ENCODE measurements at regions not wholly inside any gene's neighbourhood (a gene's known extent, or its start where the extent isn't known, plus 50 kb on each side); places are given as distances from the start of the nearest gene placed in this dataset.

DNA sequence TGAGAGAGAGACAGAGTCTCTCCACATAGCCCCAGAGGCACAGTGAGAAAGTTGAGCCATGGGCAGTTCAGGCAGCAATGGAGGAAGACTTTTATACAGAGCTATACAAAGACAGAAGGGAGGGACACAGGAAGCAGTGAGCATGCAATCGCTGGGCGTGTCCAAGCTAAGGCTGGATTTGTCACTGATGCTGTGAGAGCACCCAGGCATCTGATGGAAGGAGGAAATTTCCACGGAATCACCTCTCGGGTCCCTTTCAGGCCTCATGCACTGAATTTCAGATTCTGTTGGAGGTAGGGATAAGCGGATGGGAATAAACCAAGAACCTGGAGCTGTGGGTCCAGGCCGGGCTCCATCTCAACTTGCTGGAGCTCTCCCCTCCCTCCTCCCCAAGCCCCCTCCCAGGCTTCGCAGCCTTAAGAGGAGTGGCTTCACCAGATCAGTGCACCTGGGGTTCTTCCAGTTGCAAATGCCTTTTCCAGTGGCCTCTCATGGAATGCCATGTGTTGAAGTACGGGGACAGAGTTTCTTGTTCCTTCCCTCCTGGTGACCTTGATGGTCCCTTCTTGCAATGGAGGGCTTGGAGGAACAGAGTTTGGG lies 114.8 kb upstream of the ALDH1B1 start:
- TF ChIP-seq POLR2A (IDR thresholded peaks at IDR 0.05) = no peak
- TF ChIP-seq, protein P1, sequence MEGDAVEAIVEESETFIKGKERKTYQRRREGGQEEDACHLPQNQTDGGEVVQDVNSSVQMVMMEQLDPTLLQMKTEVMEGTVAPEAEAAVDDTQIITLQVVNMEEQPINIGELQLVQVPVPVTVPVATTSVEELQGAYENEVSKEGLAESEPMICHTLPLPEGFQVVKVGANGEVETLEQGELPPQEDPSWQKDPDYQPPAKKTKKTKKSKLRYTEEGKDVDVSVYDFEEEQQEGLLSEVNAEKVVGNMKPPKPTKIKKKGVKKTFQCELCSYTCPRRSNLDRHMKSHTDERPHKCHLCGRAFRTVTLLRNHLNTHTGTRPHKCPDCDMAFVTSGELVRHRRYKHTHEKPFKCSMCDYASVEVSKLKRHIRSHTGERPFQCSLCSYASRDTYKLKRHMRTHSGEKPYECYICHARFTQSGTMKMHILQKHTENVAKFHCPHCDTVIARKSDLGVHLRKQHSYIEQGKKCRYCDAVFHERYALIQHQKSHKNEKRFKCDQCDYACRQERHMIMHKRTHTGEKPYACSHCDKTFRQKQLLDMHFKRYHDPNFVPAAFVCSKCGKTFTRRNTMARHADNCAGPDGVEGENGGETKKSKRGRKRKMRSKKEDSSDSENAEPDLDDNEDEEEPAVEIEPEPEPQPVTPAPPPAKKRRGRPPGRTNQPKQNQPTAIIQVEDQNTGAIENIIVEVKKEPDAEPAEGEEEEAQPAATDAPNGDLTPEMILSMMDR (IDR thresholded peaks at IDR 0.05) = no peak
